Epidermal melanocyte (primary cell): ENCODE measurements at regions not wholly inside any gene's neighbourhood (a gene's known extent, or its start where the extent isn't known, plus 50 kb on each side); places are given as distances from the start of the nearest gene placed in this dataset.
"Not testable (repeated sequence)": the region's sequence is repeated elsewhere in the genome, so short reads cannot be mapped to it uniquely, and the experiment has no call there.

Experiments
- DNase-seq: peaks from one replicate; pipeline ENCODE4 v3.0.0; 2011; ENCODE audit warnings: low spot score; ENCODE audit not compliant: insufficient read length

GRCh38 chr7:115221456-115221855 lies 299.6 kb downstream of the MDFIC start:
- DNase-seq = no peak

DNA sequence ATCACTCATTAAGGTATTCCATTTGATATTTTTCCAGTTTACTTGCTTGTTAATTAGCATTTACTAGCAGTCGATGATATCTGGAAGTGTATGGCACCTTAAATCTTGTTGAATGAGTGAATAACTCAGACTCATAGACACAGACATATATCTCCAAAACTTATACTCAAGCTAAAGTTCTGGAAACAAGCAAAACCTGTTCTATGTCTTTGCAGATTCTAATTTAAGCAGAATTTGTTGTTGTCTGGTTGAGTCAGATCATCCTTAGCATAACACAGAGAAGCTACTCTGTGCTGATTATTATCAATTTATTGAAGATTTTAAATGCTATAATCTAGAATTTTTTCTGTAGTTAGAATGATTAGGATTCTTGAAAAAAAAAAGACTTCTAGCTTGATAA lies 296.2 kb downstream of the MDFIC start:
- no peak for DNase-seq

- DNase-seq = no peak
These were observed 295.5 kb downstream of the MDFIC start for GRCh38 chr7:115217373-115217772.

DNA sequence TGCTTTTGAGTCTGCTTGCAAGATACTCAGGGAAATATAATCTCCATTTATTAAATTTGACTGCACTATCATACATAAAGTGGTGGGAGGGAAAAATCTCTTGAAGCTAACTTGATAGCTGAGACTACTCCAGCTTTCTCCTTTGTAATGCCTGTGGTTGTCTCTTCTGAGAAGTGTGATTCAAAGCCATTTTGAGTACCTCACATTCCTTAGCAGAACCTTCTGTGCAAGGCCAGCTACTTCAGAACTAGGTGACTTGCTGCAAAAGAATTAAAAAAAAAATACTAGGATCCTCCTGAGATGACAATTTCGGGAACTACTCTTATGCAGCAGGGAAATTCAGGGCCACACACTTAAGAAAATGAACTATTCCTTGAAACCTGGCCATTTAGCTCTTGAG lies 294.8 kb downstream of the MDFIC start:
- DNase-seq = no peak

DNA sequence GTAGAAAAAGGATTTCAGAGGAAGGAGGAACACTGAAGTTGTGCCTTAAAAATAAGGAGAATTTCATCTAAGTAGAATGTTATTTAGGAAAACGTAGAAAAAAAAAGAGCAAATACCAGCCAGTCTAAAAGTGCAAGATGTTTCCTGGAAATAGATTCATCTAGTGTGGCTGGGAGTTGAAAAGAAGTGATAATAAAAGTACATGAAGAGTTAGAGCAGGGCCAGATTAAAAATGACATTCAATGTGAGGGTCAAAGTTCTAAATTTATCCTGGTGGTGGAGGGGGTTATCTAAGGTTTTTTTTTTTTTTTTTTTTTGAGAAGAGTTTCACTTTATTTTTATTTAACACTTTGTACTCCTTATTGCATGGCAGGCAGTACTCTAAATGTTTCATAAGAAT lies 289.3 kb downstream of the MDFIC start:
- no peak for DNase-seq

- no peak for DNase-seq
These were observed 288.7 kb downstream of the MDFIC start for GRCh38 chr7:115210552-115210951.

DNA sequence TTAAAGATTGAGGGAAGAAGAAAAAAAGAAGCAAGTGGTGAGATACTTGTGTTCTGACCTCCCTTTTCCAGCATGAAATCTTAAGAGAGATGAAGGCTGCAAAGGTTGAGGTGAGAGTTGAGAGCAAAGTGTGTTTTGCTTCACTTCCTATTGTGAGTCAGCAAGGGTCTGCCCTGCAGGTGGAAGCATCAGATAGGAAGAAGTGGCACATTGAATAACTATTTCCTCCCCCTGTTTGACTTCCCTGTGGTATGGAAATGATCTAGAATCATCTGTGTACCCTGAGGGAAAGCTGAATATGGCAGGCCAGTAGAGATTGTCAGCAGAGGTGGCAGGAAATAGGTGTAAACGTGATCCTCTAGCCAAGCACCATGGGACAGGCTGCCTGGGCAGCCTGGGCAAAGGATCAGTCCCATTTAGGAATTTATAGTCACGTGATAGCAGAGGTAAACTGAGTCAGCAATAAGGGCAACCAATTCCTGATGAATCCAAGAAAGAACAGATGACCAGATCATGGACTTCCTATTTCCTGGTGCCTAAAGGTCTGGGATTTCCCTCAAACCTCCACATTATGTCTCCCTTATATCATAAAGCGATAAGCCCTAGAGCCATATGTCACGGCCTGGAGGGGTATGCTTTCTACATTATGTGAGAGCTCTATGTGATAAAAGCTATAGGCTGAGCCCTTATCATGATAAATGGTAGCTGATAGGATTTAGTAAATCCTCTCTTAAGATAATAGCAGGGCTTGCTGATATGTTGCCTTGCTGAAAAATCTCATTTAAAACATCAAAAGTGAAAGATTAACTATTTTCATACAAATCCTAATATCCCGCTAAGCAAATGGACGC lies 287.0 kb downstream of the MDFIC start:
- no peak for DNase-seq

GRCh38 chr7:115206374-115206773 lies 284.5 kb downstream of the MDFIC start:
- DNase-seq = not testable (repeated sequence)

GRCh38 chr7:115198143-115198542 lies 276.2 kb downstream of the MDFIC start:
- DNase-seq = no peak

- no peak for DNase-seq
These were observed 273.3 kb downstream of the MDFIC start for GRCh38 chr7:115195208-115195607.

GRCh38 chr7:115191526-115191925 lies 269.6 kb downstream of the MDFIC start:
- DNase-seq = no peak

GRCh38 chr7:115183431-115184057 lies 261.6 kb downstream of the MDFIC start:
- no peak for DNase-seq

- DNase-seq = no peak
These were observed 256.9 kb downstream of the MDFIC start for GRCh38 chr7:115178835-115179234.

GRCh38 chr7:115177823-115178222 lies 255.9 kb downstream of the MDFIC start:
- DNase-seq = no peak

DNA sequence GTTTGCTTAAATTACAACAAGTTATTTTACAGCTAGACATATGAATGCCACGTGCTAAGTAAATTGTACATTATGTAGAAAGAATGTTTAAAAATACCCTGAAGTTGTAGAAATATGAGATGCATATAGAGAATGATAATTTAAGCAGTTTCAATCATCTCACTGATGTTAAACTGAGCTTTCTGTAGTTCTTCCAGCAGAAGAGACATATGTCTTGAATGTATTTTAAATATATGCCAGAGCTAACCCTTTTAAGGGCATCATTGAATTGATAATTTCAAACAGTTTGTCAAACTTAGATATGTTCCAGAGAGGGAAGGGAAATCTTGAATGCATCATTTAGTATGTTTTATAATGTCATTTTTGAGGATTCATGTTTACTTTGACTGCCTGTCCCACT lies 255.2 kb downstream of the MDFIC start:
- no peak for DNase-seq

GRCh38 chr7:115172397-115172796 lies 250.5 kb downstream of the MDFIC start:
- DNase-seq = not testable (repeated sequence)

DNA sequence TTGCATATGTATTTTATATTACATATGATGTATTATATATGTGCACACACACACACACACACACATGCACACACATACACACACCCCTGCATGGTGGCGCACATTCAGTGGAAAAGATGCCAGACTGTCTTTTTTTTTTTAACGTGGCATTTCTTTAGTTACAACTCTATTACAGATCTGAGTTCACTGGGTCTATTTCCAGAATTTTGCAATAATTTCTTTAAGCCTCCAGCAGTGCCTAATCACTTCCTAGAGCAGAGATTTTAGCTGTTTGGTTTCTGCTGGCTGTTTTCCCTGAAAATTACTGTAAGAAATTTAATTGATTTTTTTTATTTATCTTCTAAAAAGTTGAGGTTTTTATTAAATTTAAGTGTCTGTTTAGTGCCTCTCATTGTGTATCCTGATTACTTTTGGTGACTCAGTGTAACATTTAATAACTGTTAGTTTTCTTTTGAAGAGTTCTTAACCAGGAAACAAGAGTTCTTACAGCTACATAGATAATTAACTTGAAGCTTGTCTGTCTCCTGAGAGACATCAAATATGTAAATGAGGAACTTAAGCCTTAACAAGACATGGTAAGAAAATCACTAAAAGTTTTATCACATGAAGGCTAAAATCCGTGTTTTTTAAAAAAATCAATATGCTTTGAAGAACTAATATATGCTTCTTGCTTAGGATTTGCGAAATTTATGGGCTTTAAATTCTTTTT lies 232.0 kb downstream of the MDFIC start:
- DNase-seq = no peak

DNA sequence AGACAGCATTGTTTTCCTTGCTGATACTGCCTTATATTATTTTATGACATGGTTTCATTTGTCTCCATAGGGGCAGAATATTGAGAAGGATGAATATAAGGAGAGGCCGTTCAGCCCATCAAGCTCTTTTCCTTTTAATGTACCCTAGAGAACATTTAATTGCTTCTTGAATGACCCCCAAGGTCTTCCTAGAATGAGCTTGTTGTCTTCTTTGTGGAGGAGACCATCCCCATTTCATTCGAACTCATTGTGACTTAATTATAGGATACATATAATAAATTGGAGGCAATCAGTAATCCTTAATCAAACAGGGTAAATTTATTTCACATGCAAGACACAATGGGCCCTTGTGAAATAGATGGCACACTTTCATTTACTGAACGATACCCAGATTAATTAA lies 231.3 kb downstream of the MDFIC start:
- DNase-seq = no peak

- DNase-seq = no peak
These were observed 224.3 kb downstream of the MDFIC start for GRCh38 chr7:115146148-115146547.

DNA sequence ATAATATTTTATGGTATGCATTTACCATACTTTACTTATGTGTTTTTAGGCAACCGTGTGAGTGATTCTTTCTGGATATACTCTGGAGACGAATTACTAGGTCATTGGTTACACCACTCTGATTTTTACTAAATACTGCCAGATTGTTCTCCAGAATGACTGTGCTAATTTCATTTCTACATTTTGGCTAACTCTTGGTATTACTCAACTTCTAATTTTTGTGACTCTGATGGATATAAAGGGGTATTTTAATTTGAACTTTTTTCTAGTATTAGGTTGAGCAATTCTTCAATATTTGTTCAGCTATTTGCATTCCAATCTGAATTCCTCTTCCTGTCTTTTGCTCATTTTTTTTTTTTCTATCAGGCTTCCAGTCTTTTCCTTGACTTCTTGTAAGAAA lies 223.6 kb downstream of the MDFIC start:
- no peak for DNase-seq

- DNase-seq = no peak
These were observed 215.9 kb downstream of the MDFIC start for GRCh38 chr7:115137816-115138215.

DNA sequence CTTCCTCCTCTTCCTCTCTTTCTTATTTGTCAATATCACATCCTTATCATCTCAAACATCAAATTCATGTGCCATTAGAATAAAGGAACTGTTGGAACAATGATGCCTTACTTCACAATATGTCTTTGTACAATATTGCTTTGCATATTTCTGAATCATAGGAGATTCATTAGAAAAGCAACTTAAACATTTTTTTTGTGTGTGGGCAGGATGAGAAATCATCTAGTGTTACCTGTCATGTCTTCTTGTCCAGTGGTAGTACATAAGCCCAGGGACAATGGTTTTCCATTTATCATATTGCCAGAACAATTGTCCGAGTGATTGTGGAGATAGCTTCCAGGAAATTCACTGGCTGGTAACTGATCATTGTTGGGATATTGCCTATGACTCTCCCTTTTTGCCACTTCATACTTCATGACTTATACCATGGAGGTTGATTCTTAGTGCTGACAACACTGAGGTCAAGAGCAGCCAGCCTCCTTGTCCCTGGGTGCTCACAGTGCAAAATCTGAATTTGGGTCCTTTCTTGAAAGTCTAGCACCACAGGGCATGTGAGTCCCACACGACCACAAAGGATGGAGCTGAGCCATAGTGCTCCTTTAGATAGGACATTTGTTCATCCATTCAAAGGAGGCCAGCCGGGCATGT lies 215.0 kb downstream of the MDFIC start:
- no peak for DNase-seq
